Adrenal gland (tissue), 5 donors: ENCODE measurements at regions not wholly inside any gene's neighbourhood (a gene's known extent, or its start where the extent isn't known, plus 50 kb on each side); places are given as distances from the start of the nearest gene placed in this dataset.

ENCODE experiments used
- CTCF ChIP-seq, 6 experiments: fragments of 450-650 bp in 4 of 6; fragments of 200-600 bp in 2 of 6; sonication (generic) in 1 of 6; IDR thresholded peaks; 1 replicate in 5 of 6; 2 replicates in 1 of 6; pipeline versions ENCODE4 v1.5.1 to v1.8.0; 2016 to 2021; ENCODE audit warnings: antibody characterized with exemption in 6 of 6, mild to moderate bottlenecking in 2 of 6, moderate library complexity in 1 of 6
- POLR2A ChIP-seq, 2 donors: fragments of 450-650 bp; IDR thresholded peaks; one replicate each; pipeline ENCODE4 v1.6.1; 2017; ENCODE audit warnings: antibody characterized with exemption in 2 of 2, mild to moderate bottlenecking in 2 of 2, moderate library complexity in 1 of 2
- donor health status: DM: no; HTN: no; CAD: no.

GRCh38 chr12:28057856-28058615, 85.5 kb upstream of the PTHLH start:
- TF ChIP-seq CTCF (IDR thresholded peaks at IDR 0.05) (no peak), POLR2A (IDR thresholded peaks at IDR 0.05) (no peak)
